ENCODE measurements at regions not wholly inside any gene's neighbourhood (a gene's known extent, or its start where the extent isn't known, plus 50 kb on each side); places are given as distances from the start of the nearest gene placed in this dataset.
"Not testable (repeated sequence)": the region's sequence is repeated elsewhere in the genome, so short reads cannot be mapped to it uniquely, and the experiment has no call there.

- no peak for TF ChIP-seq EP300 (IDR thresholded peaks at IDR 0.05)
- TF ChIP-seq CTCF (IDR thresholded peaks at IDR 0.05), result no peak
- TF ChIP-seq POLR2AphosphoS5 (IDR thresholded peaks at IDR 0.05), result no peak
- TF ChIP-seq POLR2A (IDR thresholded peaks at IDR 0.05), result no peak
- no peak for ATAC-seq
- Histone ChIP-seq H3K27me3 (no peaks in the 10 kb centered on the region), H3K9me3 (no peaks in the 10 kb centered on the region), H3K36me3 (peaks cover 0 to 69% of the 10 kb centered on the region in 2 donors), H3K27ac (no peak overlapping the region), H3K4me1 (peaks cover 0 to 7% (median 0%) of the 10 kb centered on the region in 3 donors), H3K4me3 (no peak overlapping the region)
- WGBS, 2 donors (ENCODE audit: low coverage in 1 of 2), result 83 to 94% methylated on average over 2 of the region's 2 CpGs
Measured at GRCh38 chr9:94449486-94449885, 105.4 kb upstream of the PCAT7 start.

DNA sequence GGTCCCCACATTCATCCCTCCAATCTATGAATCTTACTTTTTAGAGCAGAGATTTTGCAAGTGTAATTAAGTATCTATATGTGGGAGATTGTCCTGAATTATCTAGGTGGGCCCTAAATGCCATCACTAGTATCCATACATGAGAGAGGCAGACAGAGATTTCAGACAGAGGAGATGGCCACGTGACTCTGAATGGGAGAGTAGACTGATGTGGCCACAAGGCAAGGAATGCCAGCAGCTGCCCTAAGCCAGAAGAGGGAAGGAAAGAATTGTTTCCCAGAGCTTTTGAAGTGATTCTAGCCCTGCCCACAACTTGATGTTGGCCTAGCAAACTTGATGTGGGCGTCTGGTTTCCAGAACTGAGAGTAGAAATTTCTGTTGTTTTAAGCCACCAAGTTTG, 90.1 kb upstream of the PCAT7 start:
- 70 to 72% methylated on average over 2 of the region's 2 CpGs for WGBS, 2 donors (ENCODE audit: low coverage in 1 of 2)
- Histone ChIP-seq H3K4me1 (no peaks in the 10 kb centered on the region), H3K27ac (no peak overlapping the region), H3K36me3 (peaks cover under 1 to 34% of the 10 kb centered on the region in 2 donors), H3K4me3 (no peak overlapping the region), H3K9me3 (peaks cover 0 to 54% (median 0%) of the 10 kb centered on the region in 3 donors), H3K27me3 (no peaks in the 10 kb centered on the region)
- TF ChIP-seq EP300 (IDR thresholded peaks at IDR 0.05), result no peak
- TF ChIP-seq POLR2A (IDR thresholded peaks at IDR 0.05), result no peak
- no peak for TF ChIP-seq POLR2AphosphoS5 (IDR thresholded peaks at IDR 0.05)
- no peak for TF ChIP-seq CTCF (IDR thresholded peaks at IDR 0.05)
- no peak for ATAC-seq

DNA sequence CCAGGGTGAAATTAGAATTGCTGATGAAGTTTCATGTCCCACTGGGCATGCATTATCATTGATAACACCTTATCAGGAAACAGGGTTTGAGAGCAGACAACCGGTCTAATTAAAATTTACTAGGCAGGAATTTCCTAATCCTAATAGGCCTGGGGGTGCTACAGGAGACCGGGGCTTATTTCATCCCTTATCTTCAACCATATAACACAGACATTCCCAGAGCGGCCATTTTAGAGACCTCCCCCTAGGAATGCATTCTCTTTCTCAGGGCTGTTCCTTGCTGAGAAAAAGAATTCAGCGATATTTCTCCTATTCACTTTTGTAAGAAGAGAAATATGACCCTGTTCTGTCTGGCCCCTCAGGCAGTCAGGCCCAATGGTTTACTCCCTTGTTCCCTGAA, 82.8 kb upstream of the PCAT7 start:
- not testable (repeated sequence) for ATAC-seq, H3K27ac ChIP-seq, H3K4me1 ChIP-seq, H3K27me3 ChIP-seq, H3K4me3 ChIP-seq, H3K36me3 ChIP-seq
- peaks cover 0 to 38% (median 0%) of the 10 kb centered on the region in 3 donors for H3K9me3 ChIP-seq
- 87 to 91% methylated on average over 4 of the region's 4 CpGs for WGBS, 2 donors (ENCODE audit: low coverage in 1 of 2)

DNA sequence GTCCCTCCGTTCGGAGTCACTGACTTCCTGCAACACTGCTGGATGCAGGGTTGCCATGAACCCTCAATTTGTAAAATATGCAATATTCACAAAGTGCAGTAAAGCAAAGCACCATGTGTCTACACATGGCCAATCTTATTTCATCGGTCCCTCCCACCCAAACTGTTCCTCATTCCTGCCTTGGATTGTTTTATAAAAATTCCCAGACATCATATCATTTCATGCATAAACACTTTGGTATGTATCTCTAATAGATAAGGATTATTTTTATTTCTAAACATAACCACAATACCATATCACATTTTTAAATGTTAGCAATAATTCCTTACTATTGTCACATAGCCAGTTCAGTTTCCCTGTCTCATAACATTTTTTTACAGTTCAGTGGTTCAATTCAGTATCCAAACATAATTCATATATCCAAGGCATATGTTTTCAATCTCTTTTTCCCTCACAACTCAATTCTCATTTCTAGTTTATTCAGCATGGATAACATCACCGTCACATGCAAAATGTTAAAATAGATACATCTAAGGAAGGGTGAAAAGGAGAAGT, 82.0 kb upstream of the PCAT7 start:
- no peak for TF ChIP-seq CTCF (IDR thresholded peaks at IDR 0.05)
- no peak for TF ChIP-seq EP300 (IDR thresholded peaks at IDR 0.05)
- no peak for TF ChIP-seq POLR2A (IDR thresholded peaks at IDR 0.05)
- no peak for TF ChIP-seq POLR2AphosphoS5 (IDR thresholded peaks at IDR 0.05)
- Histone ChIP-seq H3K27me3 (no peaks in the 10 kb centered on the region), H3K4me3 (no peak overlapping the region), H3K36me3 (no peaks in the 10 kb centered on the region), H3K9me3 (peaks cover 0 to 33% (median 0%) of the 10 kb centered on the region in 3 donors), H3K4me1 (no peaks in the 10 kb centered on the region), H3K27ac (no peak overlapping the region)
- 86 to 97% methylated on average over 3 to 4 of the region's 4 CpGs for WGBS, 2 donors (ENCODE audit: low coverage in 1 of 2)
- no peak for ATAC-seq

- ATAC-seq, result no peak
Measured at GRCh38 chr9:94478755-94479730, 75.8 kb upstream of the PCAT7 start.

More at GRCh38 chr9:94478755-94479730, 75.8 kb upstream of the PCAT7 start:
- H3K4me3 ChIP-seq, result no peak overlapping the region
- 95 to 100% methylated on average over 9 to 16 of the region's 29 CpGs for WGBS, 2 donors (ENCODE audit: low coverage in 1 of 2)
- H3K9me3 ChIP-seq, result peaks cover 0 to 3% (median 0%) of the 10 kb centered on the region in 3 donors
- no peaks in the 10 kb centered on the region for H3K4me1 ChIP-seq
- H3K36me3 ChIP-seq, result no peaks in the 10 kb centered on the region
- H3K27ac ChIP-seq, result no peak overlapping the region
- no peak for TF ChIP-seq CTCF (IDR thresholded peaks at IDR 0.05)
- no peak for TF ChIP-seq POLR2AphosphoS5 (IDR thresholded peaks at IDR 0.05)
- TF ChIP-seq EP300 (IDR thresholded peaks at IDR 0.05), result no peak
- no peak for TF ChIP-seq POLR2A (IDR thresholded peaks at IDR 0.05)
- no peaks in the 10 kb centered on the region for H3K27me3 ChIP-seq
